HEK293T (cell line): ENCODE measurements at regions not wholly inside any gene's neighbourhood (a gene's known extent, or its start where the extent isn't known, plus 50 kb on each side); places are given as distances from the start of the nearest gene placed in this dataset.

Experiments
- CTCF ChIA-PET: fragments of 350-600 bp; formaldehyde crosslinking; extraction: SDS; loops from one replicate; lab custom pipeline; 2021; ENCODE audit warnings: antibody characterized with exemption, inconsistent platforms; lab: Yijun Ruan, JAX
- POLR2A ChIA-PET: fragments of 350-600 bp; formaldehyde crosslinking; extraction: SDS; loops from one replicate; lab custom pipeline; 2020; ENCODE audit warnings: antibody characterized with exemption, inconsistent platforms; lab: Yijun Ruan, JAX
- DNase-seq: peaks from one replicate; pipeline ENCODE4 v3.0.0; 2012; ENCODE audit warnings: mixed read lengths; ENCODE audit errors: extremely low spot score
- ARNT ChIP-seq: fragments of 450-650 bp; IDR thresholded peaks from 2 replicates; pipeline ENCODE4 v1.6.1; 2017; ENCODE audit warnings: mild to moderate bottlenecking
- BHLHE40 ChIP-seq: fragments of 450-650 bp; IDR thresholded peaks from 2 replicates; pipeline ENCODE4 v1.6.1; 2016; ENCODE audit warnings: mild to moderate bottlenecking, moderate library complexity, borderline replicate concordance
- CTBP1 ChIP-seq: fragments of 450-650 bp; IDR thresholded peaks from 2 replicates; pipeline ENCODE4 v1.6.1; 2016; ENCODE audit warnings: borderline replicate concordance
- ELF4 ChIP-seq: fragments of 450-650 bp; IDR thresholded peaks from 2 replicates; pipeline ENCODE4 v1.6.1; 2017; ENCODE audit warnings: antibody characterized with exemption
- FOXA1 ChIP-seq: fragments of 450-650 bp; IDR thresholded peaks from 2 replicates; pipeline ENCODE4 v1.6.1; 2016; ENCODE audit warnings: mild to moderate bottlenecking
- FOXK2 ChIP-seq: fragments of 450-650 bp; IDR thresholded peaks from 2 replicates; pipeline ENCODE4 v1.6.1; 2016; ENCODE audit warnings: mild to moderate bottlenecking
- FOXM1 ChIP-seq: fragments of 450-650 bp; IDR thresholded peaks from 2 replicates; pipeline ENCODE4 v1.6.1; 2017; ENCODE audit warnings: mild to moderate bottlenecking, borderline replicate concordance
- HDGF ChIP-seq: fragments of 450-650 bp; IDR thresholded peaks from 2 replicates; pipeline ENCODE4 v1.6.1; 2017; ENCODE audit warnings: antibody characterized with exemption, borderline replicate concordance
- L3MBTL2 ChIP-seq: fragments of 450-650 bp; conservative IDR thresholded peaks from 2 replicates; pipeline ENCODE4 v1.6.1; 2016; ENCODE audit warnings: mild to moderate bottlenecking
- LEF1 ChIP-seq: fragments of 450-650 bp; IDR thresholded peaks from 2 replicates; pipeline ENCODE4 v1.6.1; 2017; ENCODE audit warnings: mild to moderate bottlenecking, borderline replicate concordance
- NFRKB ChIP-seq: fragments of 450-650 bp; IDR thresholded peaks from 2 replicates; pipeline ENCODE4 v1.6.1; 2016; ENCODE audit warnings: mild to moderate bottlenecking, moderate library complexity
- PKNOX1 ChIP-seq: fragments of 450-650 bp; IDR thresholded peaks from 2 replicates; pipeline ENCODE4 v1.6.1; 2016
- SP1 ChIP-seq: fragments of 450-650 bp; IDR thresholded peaks from 2 replicates; pipeline ENCODE4 v1.6.1; 2017
- SUZ12 ChIP-seq: fragments of 450-650 bp; IDR thresholded peaks from 2 replicates; pipeline ENCODE4 v1.6.1; 2016; ENCODE audit warnings: mild to moderate bottlenecking
- TARDBP ChIP-seq: fragments of 450-650 bp; IDR thresholded peaks from 2 replicates; pipeline ENCODE4 v1.6.1; 2016
- ZNF384 ChIP-seq: fragments of 450-650 bp; IDR thresholded peaks from 2 replicates; pipeline ENCODE4 v1.6.1; 2016

GRCh38 chrX:69282893-69283690 lies 117.8 kb upstream of the PJA1 start:
- DNase-seq = no peak
- ChIA-PET CTCF (interaction anchor here (0.5 to 1.6 kb wide), 9 partner anchors 8 to 550 kb away, joined by 3 to 6 read pairs (median 3); partner anchors contain the start of gene EFNB1), POLR2A (interaction anchor here (1.9 kb wide), 1 partner anchor 455 kb away, joined by 6 read pairs; the partner anchor contains the start of gene EFNB1)
- TF ChIP-seq L3MBTL2 = no peak
- TF ChIP-seq FOXM1 = no peak
- no peak for TF ChIP-seq BHLHE40
- TF ChIP-seq ZNF384 = no peak
- TF ChIP-seq CTBP1 = no peak
- TF ChIP-seq ELF4 = no peak
- TF ChIP-seq LEF1 = no peak
- no peak for TF ChIP-seq SP1
- TF ChIP-seq FOXA1 = no peak
- no peak for TF ChIP-seq ARNT
- no peak for TF ChIP-seq FOXK2
- TF ChIP-seq NFRKB = no peak
- no peak for TF ChIP-seq SUZ12
- no peak for TF ChIP-seq HDGF
- TF ChIP-seq PKNOX1 = no peak
- TF ChIP-seq TARDBP = no peak

- CTCF ChIA-PET = no interaction called here
- no peak for DNase-seq
- TF ChIP-seq ELF4 (no peak), FOXM1 (no peak), FOXA1 (no peak), CTBP1 (no peak), BHLHE40 (no peak), NFRKB (no peak), LEF1 (no peak), PKNOX1 (no peak), TARDBP (no peak), SP1 (no peak), L3MBTL2 (no peak), FOXK2 (no peak)
- POLR2A ChIA-PET = no interaction called here
Measured at GRCh38 chrX:69280933-69281332, 115.7 kb upstream of the PJA1 start.

- POLR2A ChIA-PET = interaction anchor here (0.9 kb wide), 1 partner anchor 451 kb away, joined by 3 read pairs; the partner anchor contains the start of gene EFNB1
- CTCF ChIA-PET = interaction anchor here (1.1 to 1.3 kb wide), 2 partner anchors 57 to 109 kb away, joined by 3 to 4 read pairs; no protein-coding TSS in a partner anchor
- DNase-seq = no peak
- no peak for TF ChIP-seq SP1
- TF ChIP-seq HDGF = no peak
- no peak for TF ChIP-seq TARDBP
- TF ChIP-seq ELF4 = no peak
- TF ChIP-seq ZNF384 = no peak
- TF ChIP-seq BHLHE40 = no peak
- TF ChIP-seq FOXM1 = no peak
- TF ChIP-seq FOXA1 = no peak
- TF ChIP-seq ARNT = no peak
- no peak for TF ChIP-seq FOXK2
- no peak for TF ChIP-seq LEF1
- no peak for TF ChIP-seq NFRKB
Measured at GRCh38 chrX:69279234-69279633, 114.0 kb upstream of the PJA1 start.

GRCh38 chrX:69278031-69278687 lies 112.9 kb upstream of the PJA1 start:
- ChIA-PET POLR2A (no interaction called here), CTCF (interaction anchor here (0.6 to 1.1 kb wide), 2 partner anchors 65 to 109 kb away, joined by 3 read pairs; no protein-coding TSS in a partner anchor)
- TF ChIP-seq ELF4 = no peak
- no peak for TF ChIP-seq BHLHE40
- no peak for TF ChIP-seq SP1
- no peak for TF ChIP-seq TARDBP
- no peak for TF ChIP-seq CTBP1
- no peak for TF ChIP-seq LEF1
- no peak for TF ChIP-seq NFRKB
- TF ChIP-seq SUZ12 = no peak
- TF ChIP-seq PKNOX1 = no peak
- TF ChIP-seq FOXM1 = no peak
- TF ChIP-seq FOXA1 = no peak
- TF ChIP-seq ARNT = no peak
- TF ChIP-seq L3MBTL2 = no peak
- TF ChIP-seq ZNF384 = no peak
- TF ChIP-seq FOXK2 = no peak
- TF ChIP-seq HDGF = no peak
- no peak for DNase-seq

GRCh38 chrX:69277369-69277990 lies 112.2 kb upstream of the PJA1 start:
- DNase-seq = no peak
- TF ChIP-seq ZNF384 = no peak
- no peak for TF ChIP-seq LEF1
- no peak for TF ChIP-seq TARDBP
- TF ChIP-seq SUZ12 = no peak
- TF ChIP-seq SP1 = no peak
- TF ChIP-seq CTBP1 = no peak
- no peak for TF ChIP-seq BHLHE40
- TF ChIP-seq FOXA1 = no peak
- TF ChIP-seq PKNOX1 = no peak
- no peak for TF ChIP-seq ELF4
- TF ChIP-seq HDGF = no peak
- TF ChIP-seq ARNT = no peak
- no peak for TF ChIP-seq L3MBTL2
- TF ChIP-seq NFRKB = no peak
- no peak for TF ChIP-seq FOXM1
- no peak for TF ChIP-seq FOXK2
- CTCF ChIA-PET = interaction anchor here (0.6 to 1.1 kb wide), 2 partner anchors 64 to 110 kb away, joined by 3 read pairs; no protein-coding TSS in a partner anchor
- POLR2A ChIA-PET = no interaction called here
